IMR-90 (cell line): ENCODE measurements at regions not wholly inside any gene's neighbourhood (a gene's known extent, or its start where the extent isn't known, plus 50 kb on each side); places are given as distances from the start of the nearest gene placed in this dataset.

ENCODE experiments used
- ATAC-seq: fragments of 200-7000 bp; cut with Tn5 transposase; 2 replicates; pipeline ENCODE4 v1.9.1; 2020; ENCODE audit warnings: low read depth, mild to moderate bottlenecking, moderate library complexity
- BruUV-seq: library from RNA; stranded (reverse); fragments of 400-500 nt; replicated peaks from 2 replicates; lab custom pipeline; 2021; lab: Mats Ljungman, UMichigan
- CTCF ChIA-PET: fragments of 300-600 bp; formaldehyde crosslinking; extraction: SDS; loops from one replicate; lab custom pipeline; 2021; ENCODE audit warnings: antibody characterized with exemption; lab: Yijun Ruan, JAX
- POLR2A ChIA-PET: fragments of 300-600 bp; sonication (Branson Sonifier 250); formaldehyde crosslinking; loops from one replicate; lab custom pipeline; 2022; ENCODE audit warnings: antibody characterized with exemption; ENCODE audit not compliant: unreplicated experiment; lab: Charles Lee
- DNase-seq: peaks from one replicate; pipeline ENCODE4 v3.0.0; 2013
- H2AFZ ChIP-seq: replicated peaks from 2 replicates; pipeline ENCODE3; 2013; ENCODE audit warnings: low read length, mild to moderate bottlenecking; ENCODE audit not compliant: poor library complexity
- H2AK5ac ChIP-seq: 2 replicates; pipeline ENCODE4 v1.6.1; 2013; ENCODE audit warnings: low read depth, low read length, inconsistent platforms
- H2AK9ac ChIP-seq: replicated peaks from 2 replicates; pipeline ENCODE3; 2013; ENCODE audit warnings: mild to moderate bottlenecking, low read depth, low read length, moderate library complexity; ENCODE audit not compliant: poor library complexity
- H2BK120ac ChIP-seq: 2 replicates; pipeline ENCODE4 v1.6.1; 2013; ENCODE audit warnings: low read depth, low read length, inconsistent platforms
- H2BK15ac ChIP-seq: 3 replicates; pipeline ENCODE4 v1.6.1; 2013; ENCODE audit warnings: low read depth, low read length, inconsistent platforms
- H2BK20ac ChIP-seq: 2 replicates; pipeline ENCODE4 v1.6.1; 2013; ENCODE audit warnings: low read depth, mild to moderate bottlenecking, inconsistent platforms, low read length, moderate library complexity
- H2BK5ac ChIP-seq: 2 replicates; pipeline ENCODE4 v1.6.1; 2013; ENCODE audit warnings: mild to moderate bottlenecking, low read depth, low read length, inconsistent platforms; ENCODE audit not compliant: poor library complexity, severe bottlenecking
- H3K14ac ChIP-seq: replicated peaks from 2 replicates; pipeline ENCODE4 v1.6.1; 2013; ENCODE audit warnings: low read depth, low read length, inconsistent platforms
- H3K18ac ChIP-seq: 2 replicates; pipeline ENCODE4 v1.6.1; 2013; ENCODE audit warnings: low read depth, low read length, control low read depth
- H3K23ac ChIP-seq: 2 replicates; pipeline ENCODE4 v1.6.1; 2013; ENCODE audit warnings: low read depth, low read length, inconsistent platforms
- H3K27ac ChIP-seq: 2 replicates; pipeline ENCODE4 v1.5.1; 2013; ENCODE audit warnings: mild to moderate bottlenecking, control low read depth, low read length; ENCODE audit not compliant: insufficient read depth
- H3K27me3 ChIP-seq: 2 replicates; pipeline ENCODE4 v1.6.1; 2013; ENCODE audit warnings: low read length; ENCODE audit not compliant: control insufficient read depth, insufficient read depth
- H3K36me3 ChIP-seq: 2 replicates; pipeline ENCODE4 v1.6.1; 2013; ENCODE audit warnings: low read length, mixed read lengths; ENCODE audit not compliant: control insufficient read depth, insufficient read depth
- H3K4ac ChIP-seq: 2 replicates; pipeline ENCODE4 v1.6.1; 2013; ENCODE audit warnings: low read depth, low read length, inconsistent platforms
- H3K4me1 ChIP-seq: 2 replicates; pipeline ENCODE4 v1.6.1; 2013; ENCODE audit warnings: low read length, mixed read lengths; ENCODE audit not compliant: control insufficient read depth, insufficient read depth
- H3K4me2 ChIP-seq: 2 replicates; pipeline ENCODE4 v1.6.1; 2013; ENCODE audit warnings: low read depth, mild to moderate bottlenecking, control low read depth, low read length, moderate library complexity
- H3K4me3 ChIP-seq: 2 replicates; pipeline ENCODE4 v1.5.1; 2013; ENCODE audit warnings: low read depth, mild to moderate bottlenecking, control low read depth, low read length, moderate library complexity; ENCODE audit not compliant: insufficient read depth
- H3K56ac ChIP-seq: 2 replicates; pipeline ENCODE4 v1.6.1; 2013; ENCODE audit warnings: low read length, inconsistent platforms; ENCODE audit not compliant: insufficient read depth; ENCODE audit errors: extremely low read depth
- H3K79me1 ChIP-seq, 2 experiments: 2 replicates each; pipeline ENCODE4 v1.6.1; 2013; ENCODE audit warnings: low read length in 2 of 2, inconsistent platforms in 1 of 2, low read depth in 1 of 2
- H3K9ac ChIP-seq: 2 replicates; pipeline ENCODE4 v1.6.1; 2013; ENCODE audit warnings: low read depth, low read length, control low read depth
- H3K9me1 ChIP-seq: 2 replicates; pipeline ENCODE4 v1.6.1; 2013; ENCODE audit warnings: low read length, inconsistent platforms; ENCODE audit not compliant: insufficient read depth
- H3K9me3 ChIP-seq: 2 replicates; pipeline ENCODE4 v1.6.1; 2013; ENCODE audit warnings: low read length; ENCODE audit not compliant: control insufficient read depth, insufficient read depth
- H4K20me1 ChIP-seq: 2 replicates; pipeline ENCODE4 v1.6.1; 2013; ENCODE audit warnings: low read length, inconsistent platforms; ENCODE audit not compliant: insufficient read depth
- H4K5ac ChIP-seq: 2 replicates; pipeline ENCODE4 v1.6.1; 2013; ENCODE audit warnings: mild to moderate bottlenecking, low read depth, low read length, control low read depth
- H4K8ac ChIP-seq, 2 experiments: 2 replicates each; pipeline ENCODE4 v1.6.1; 2013; ENCODE audit warnings: low read depth in 2 of 2, low read length in 2 of 2, control low read depth in 1 of 2, inconsistent platforms in 1 of 2
- H4K91ac ChIP-seq: 2 replicates; pipeline ENCODE4 v1.6.1; 2013; ENCODE audit warnings: low read depth, low read length, inconsistent platforms; ENCODE audit not compliant: insufficient read depth
- MAZ ChIP-seq: IDR thresholded peaks from 2 replicates; pipeline ENCODE4 v1.6.1; 2012; ENCODE audit warnings: low read depth, mild to moderate bottlenecking, low read length, improper control_type of control experiment, moderate library complexity, borderline replicate concordance
- POLR2A ChIP-seq: IDR thresholded peaks from 2 replicates; pipeline ENCODE4 v1.6.1; 2012; ENCODE audit warnings: mild to moderate bottlenecking, low read depth, low read length
- WGBS, 2 experiments: methylation state at CpG; one replicate each; pipeline versions ENCODE4 v1.1.5 to v1.1.7; 2013; ENCODE audit warnings: missing lambda C conversion rate in 2 of 2; ENCODE audit not compliant: insufficient read length in 1 of 2; ENCODE audit errors: extremely low coverage in 2 of 2; 5-methylcytosine and 5-hydroxymethylcytosine counted together
- dilution Hi-C: fragments of 300-500 bp; cut with HindIII; formaldehyde crosslinking; loops from one replicate; pipeline ENCODE4 v1.14.3; 2018; ENCODE audit warnings: low sequenced_read_pairs; ENCODE audit not compliant: unreplicated experiment
- in situ Hi-C: fragments of 300-500 bp; cut with MboI; formaldehyde crosslinking; loops from 3 replicates; pipeline ENCODE4 v1.14.3; 2019; ENCODE audit warnings: low sequenced_read_pairs, inconsistent platforms, mixed read lengths
- intact Hi-C: fragments of 100-400 bp; cut with micrococcal nuclease; formaldehyde crosslinking; loops from 2 replicates; pipeline ENCODE4 v1.10.0; 2022

DNA sequence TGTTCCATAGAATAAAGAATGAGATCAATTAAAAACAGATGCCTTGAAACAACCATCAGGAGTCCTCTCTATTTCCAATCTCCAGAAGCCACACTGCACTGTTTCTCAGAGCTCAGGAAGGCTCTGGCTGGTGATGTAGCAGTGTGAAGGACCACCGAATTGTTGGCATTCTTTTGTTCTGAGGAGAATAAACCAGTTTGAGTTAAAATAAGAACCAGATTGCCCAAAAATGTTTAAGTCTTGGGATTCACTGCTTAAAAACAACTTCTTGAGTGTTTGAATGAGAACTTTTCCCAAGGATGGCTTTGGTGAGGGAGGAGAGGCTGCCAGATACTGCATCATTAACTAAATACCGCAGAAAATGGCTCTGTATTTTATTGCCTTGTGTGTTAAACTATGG, 341.2 kb downstream of the C12orf75 start:
- Histone ChIP-seq H2AFZ (no peak overlapping the region), H2BK20ac (no peak overlapping the region), H2BK15ac (no peak overlapping the region), H3K27ac (peak overlapping the region; percentile 62; the same call in 1 of the 2 replicates), H3K4me3 (no peak overlapping the region), H3K23ac (no peak overlapping the region), H3K4me1 (peaks cover 22% of the 10 kb centered on the region), H2BK120ac (no peak overlapping the region), H4K5ac (no peak overlapping the region), H3K36me3 (no peaks in the 10 kb centered on the region), H2AK9ac (no peak overlapping the region), H3K9me3 (no peaks in the 10 kb centered on the region), H4K20me1 (no peaks in the 10 kb centered on the region), H3K4ac (no peak overlapping the region; the same call in none of the 2 replicates), H3K14ac (no peak overlapping the region), H3K9ac (no peak overlapping the region), H3K9me1 (peaks cover 8% of the 10 kb centered on the region; the same call in 1 of the 2 replicates), H4K91ac (no peak overlapping the region; the same call in 1 of the 2 replicates), H3K18ac (no peak overlapping the region), H3K4me2 (no peak overlapping the region), H3K27me3 (no peaks in the 10 kb centered on the region), H2AK5ac (no peak overlapping the region), H3K79me1 (no peaks in the 10 kb centered on the region), H2BK5ac (no peak overlapping the region), H4K8ac (peak overlapping the region in 1 of 2 experiments; percentile 65; a peak in 1 of 4 replicates), H3K56ac (no peak overlapping the region)
- no CpG with 5 or more reads among the region's 2 CpGs for WGBS, 2 experiments
- intact Hi-C loops (no loop called here), dilution Hi-C loops (no loop called here), in situ Hi-C loops (no loop called here)
- no TSS peak for BruUV-seq
- no peak for ATAC-seq
- ChIA-PET POLR2A (no interaction called here), CTCF (interaction anchor here (0.5 kb wide), 1 partner anchor 250 kb away, joined by 3 read pairs; no protein-coding TSS in a partner anchor)
- TF ChIP-seq MAZ = no peak
- TF ChIP-seq POLR2A = no peak
- DNase-seq = peak; percentile 6
